Activated gamma-delta T cell treated with anti-CD3 and anti-CD28 coated beads, Interleukin-2, amount 50 U/mL, for 16 hours (primary cell): ENCODE measurements at regions not wholly inside any gene's neighbourhood (a gene's known extent, or its start where the extent isn't known, plus 50 kb on each side); places are given as distances from the start of the nearest gene placed in this dataset.
A peak's percentile ranks its signal among the peaks of the same experiment; 100 is the strongest.
"Not testable (repeated sequence)": the region's sequence is repeated elsewhere in the genome, so short reads cannot be mapped to it uniquely, and the experiment has no call there.

Source experiments
- DNase-seq: peaks from one replicate; pipeline ENCODE4 v3.0.0-alpha.2; 2020; ENCODE audit warnings: low read depth

GRCh38 chr10:47711428-47711827 lies 52.0 kb downstream of the SYT15B start:
- DNase-seq = not testable (repeated sequence)

- DNase-seq = not testable (repeated sequence)
Observed at GRCh38 chr10:47710443-47710842, 52.9 kb downstream of the SYT15B start.

GRCh38 chr10:47705698-47706414 lies 57.5 kb downstream of the SYT15B start:
- DNase-seq = peak; percentile 49

GRCh38 chr10:47701285-47701684 lies 62.1 kb downstream of the SYT15B start:
- not testable (repeated sequence) for DNase-seq

GRCh38 chr10:47699854-47700253 lies 63.5 kb downstream of the SYT15B start:
- DNase-seq = not testable (repeated sequence)

- not testable (repeated sequence) for DNase-seq
Observed at GRCh38 chr10:47696170-47696569, 67.2 kb downstream of the SYT15B start.

- DNase-seq = not testable (repeated sequence)
Observed at GRCh38 chr10:47695149-47695548, 68.2 kb downstream of the SYT15B start.

- not testable (repeated sequence) for DNase-seq
Observed at GRCh38 chr10:47690304-47690703, 73.1 kb downstream of the SYT15B start.

GRCh38 chr10:47683826-47684475 lies 79.4 kb downstream of the SYT15B start:
- not testable (repeated sequence) for DNase-seq

- DNase-seq = not testable (repeated sequence)
Observed at GRCh38 chr10:47681638-47681990, 81.8 kb downstream of the SYT15B start.

GRCh38 chr10:47680848-47681637 lies 82.3 kb downstream of the SYT15B start:
- not testable (repeated sequence) for DNase-seq

- DNase-seq = not testable (repeated sequence)
Observed at GRCh38 chr10:47676102-47676501, 87.3 kb downstream of the SYT15B start.

- not testable (repeated sequence) for DNase-seq
Observed at GRCh38 chr10:47675577-47675976, 87.8 kb downstream of the SYT15B start.

- not testable (repeated sequence) for DNase-seq
Observed at GRCh38 chr10:47673128-47673527, 90.3 kb downstream of the SYT15B start.

- not testable (repeated sequence) for DNase-seq
Observed at GRCh38 chr10:47670857-47671256, 92.5 kb downstream of the SYT15B start.

GRCh38 chr10:47661955-47662577 lies 101.3 kb downstream of the SYT15B start:
- DNase-seq = not testable (repeated sequence)

- not testable (repeated sequence) for DNase-seq
Observed at GRCh38 chr10:47656732-47657131, 106.7 kb downstream of the SYT15B start.

- DNase-seq = not testable (repeated sequence)
Observed at GRCh38 chr10:47654161-47654560, 109.2 kb downstream of the SYT15B start.

- DNase-seq = not testable (repeated sequence)
Observed at GRCh38 chr10:47648594-47648993, 114.8 kb downstream of the SYT15B start.

GRCh38 chr10:47647523-47648101 lies 115.8 kb downstream of the SYT15B start:
- DNase-seq = not testable (repeated sequence)

- DNase-seq = not testable (repeated sequence)
Observed at GRCh38 chr10:47646686-47647273, 116.6 kb downstream of the SYT15B start.
